ENCODE measurements at regions not wholly inside any gene's neighbourhood (a gene's known extent, or its start where the extent isn't known, plus 50 kb on each side); places are given as distances from the start of the nearest gene placed in this dataset.

DNA sequence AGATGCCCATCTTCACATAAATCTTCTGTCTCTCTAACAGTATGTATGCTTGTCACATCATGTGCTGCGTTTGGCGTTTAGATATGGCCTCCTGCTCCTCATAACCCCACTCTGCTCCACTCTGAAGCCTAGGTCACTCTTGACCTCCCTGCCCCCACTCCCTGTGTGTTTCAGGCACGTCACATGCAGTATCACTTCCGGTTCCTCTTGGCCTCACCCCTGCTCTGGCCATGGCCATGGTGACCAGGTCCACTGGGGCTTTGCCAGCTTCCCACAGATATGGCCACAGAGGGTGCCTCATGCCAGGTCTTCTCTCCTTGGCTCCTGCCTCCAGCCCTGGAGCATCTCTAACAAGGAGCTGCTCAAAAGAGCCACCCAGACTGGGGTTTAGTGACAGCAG is 160.0 kb downstream of the RNF152 start:
- TF ChIP-seq, protein P1, sequence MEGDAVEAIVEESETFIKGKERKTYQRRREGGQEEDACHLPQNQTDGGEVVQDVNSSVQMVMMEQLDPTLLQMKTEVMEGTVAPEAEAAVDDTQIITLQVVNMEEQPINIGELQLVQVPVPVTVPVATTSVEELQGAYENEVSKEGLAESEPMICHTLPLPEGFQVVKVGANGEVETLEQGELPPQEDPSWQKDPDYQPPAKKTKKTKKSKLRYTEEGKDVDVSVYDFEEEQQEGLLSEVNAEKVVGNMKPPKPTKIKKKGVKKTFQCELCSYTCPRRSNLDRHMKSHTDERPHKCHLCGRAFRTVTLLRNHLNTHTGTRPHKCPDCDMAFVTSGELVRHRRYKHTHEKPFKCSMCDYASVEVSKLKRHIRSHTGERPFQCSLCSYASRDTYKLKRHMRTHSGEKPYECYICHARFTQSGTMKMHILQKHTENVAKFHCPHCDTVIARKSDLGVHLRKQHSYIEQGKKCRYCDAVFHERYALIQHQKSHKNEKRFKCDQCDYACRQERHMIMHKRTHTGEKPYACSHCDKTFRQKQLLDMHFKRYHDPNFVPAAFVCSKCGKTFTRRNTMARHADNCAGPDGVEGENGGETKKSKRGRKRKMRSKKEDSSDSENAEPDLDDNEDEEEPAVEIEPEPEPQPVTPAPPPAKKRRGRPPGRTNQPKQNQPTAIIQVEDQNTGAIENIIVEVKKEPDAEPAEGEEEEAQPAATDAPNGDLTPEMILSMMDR (IDR thresholded peaks at IDR 0.05 in 2 of 3, conservative IDR thresholded peaks at IDR 0.05 in 1 of 3; ENCODE audit: borderline replicate concordance in 1 of 3, insufficient read depth in 1 of 3, low read depth in 2 of 3, low read length in 2 of 3) = no peak
- TF ChIP-seq POLR2A (IDR thresholded peaks at IDR 0.05; ENCODE audit: borderline replicate concordance, extremely low read depth, insufficient read depth, insufficient read length) (no peak), SIN3A (IDR thresholded peaks at IDR 0.05; ENCODE audit: low read depth) (no peak), ELF1 (IDR thresholded peaks at IDR 0.05; ENCODE audit: borderline replicate concordance, low read depth) (no peak), RAD21 (IDR thresholded peaks at IDR 0.05; ENCODE audit: low read depth) (no peak), EZH2 (IDR thresholded peaks at IDR 0.05) (no peak), POLR2AphosphoS5 (IDR thresholded peaks at IDR 0.05; ENCODE audit: low read depth, low read length) (no peak)
- TF ChIP-seq, protein P2, sequence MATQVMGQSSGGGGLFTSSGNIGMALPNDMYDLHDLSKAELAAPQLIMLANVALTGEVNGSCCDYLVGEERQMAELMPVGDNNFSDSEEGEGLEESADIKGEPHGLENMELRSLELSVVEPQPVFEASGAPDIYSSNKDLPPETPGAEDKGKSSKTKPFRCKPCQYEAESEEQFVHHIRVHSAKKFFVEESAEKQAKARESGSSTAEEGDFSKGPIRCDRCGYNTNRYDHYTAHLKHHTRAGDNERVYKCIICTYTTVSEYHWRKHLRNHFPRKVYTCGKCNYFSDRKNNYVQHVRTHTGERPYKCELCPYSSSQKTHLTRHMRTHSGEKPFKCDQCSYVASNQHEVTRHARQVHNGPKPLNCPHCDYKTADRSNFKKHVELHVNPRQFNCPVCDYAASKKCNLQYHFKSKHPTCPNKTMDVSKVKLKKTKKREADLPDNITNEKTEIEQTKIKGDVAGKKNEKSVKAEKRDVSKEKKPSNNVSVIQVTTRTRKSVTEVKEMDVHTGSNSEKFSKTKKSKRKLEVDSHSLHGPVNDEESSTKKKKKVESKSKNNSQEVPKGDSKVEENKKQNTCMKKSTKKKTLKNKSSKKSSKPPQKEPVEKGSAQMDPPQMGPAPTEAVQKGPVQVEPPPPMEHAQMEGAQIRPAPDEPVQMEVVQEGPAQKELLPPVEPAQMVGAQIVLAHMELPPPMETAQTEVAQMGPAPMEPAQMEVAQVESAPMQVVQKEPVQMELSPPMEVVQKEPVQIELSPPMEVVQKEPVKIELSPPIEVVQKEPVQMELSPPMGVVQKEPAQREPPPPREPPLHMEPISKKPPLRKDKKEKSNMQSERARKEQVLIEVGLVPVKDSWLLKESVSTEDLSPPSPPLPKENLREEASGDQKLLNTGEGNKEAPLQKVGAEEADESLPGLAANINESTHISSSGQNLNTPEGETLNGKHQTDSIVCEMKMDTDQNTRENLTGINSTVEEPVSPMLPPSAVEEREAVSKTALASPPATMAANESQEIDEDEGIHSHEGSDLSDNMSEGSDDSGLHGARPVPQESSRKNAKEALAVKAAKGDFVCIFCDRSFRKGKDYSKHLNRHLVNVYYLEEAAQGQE (IDR thresholded peaks at IDR 0.05; ENCODE audit: low read depth) = no peak
- TF ChIP-seq, protein P3, sequence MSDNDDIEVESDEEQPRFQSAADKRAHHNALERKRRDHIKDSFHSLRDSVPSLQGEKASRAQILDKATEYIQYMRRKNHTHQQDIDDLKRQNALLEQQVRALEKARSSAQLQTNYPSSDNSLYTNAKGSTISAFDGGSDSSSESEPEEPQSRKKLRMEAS (IDR thresholded peaks at IDR 0.05) = no peak

Data from HCT116 (cell line).